Fibroblast of the conjunctiva (primary cell): ENCODE measurements at regions not wholly inside any gene's neighbourhood (a gene's known extent, or its start where the extent isn't known, plus 50 kb on each side); places are given as distances from the start of the nearest gene placed in this dataset.

Experiments
- DNase-seq: peaks from one replicate; pipeline ENCODE4 v3.0.0-alpha.2; 2010; ENCODE audit warnings: low read depth

GRCh38 chr6:113607821-113608545, 249.2 kb upstream of the MARCKS start:
- DNase-seq: no peak

GRCh38 chr6:113610377-113610988, 246.7 kb upstream of the MARCKS start:
- DNase-seq: no peak

GRCh38 chr6:113616701-113617274, 240.4 kb upstream of the MARCKS start:
- no peak for DNase-seq

- DNase-seq: no peak
These were observed 238.1 kb upstream of the MARCKS start for GRCh38 chr6:113619077-113619476.

- DNase-seq: no peak
These were observed 236.8 kb upstream of the MARCKS start for GRCh38 chr6:113620386-113620785.

GRCh38 chr6:113622254-113622653, 234.9 kb upstream of the MARCKS start:
- DNase-seq: no peak

- DNase-seq: no peak
These were observed 234.0 kb upstream of the MARCKS start for GRCh38 chr6:113623129-113623528.

GRCh38 chr6:113625850-113626249, 231.3 kb upstream of the MARCKS start:
- no peak for DNase-seq

- no peak for DNase-seq
These were observed 230.7 kb upstream of the MARCKS start for GRCh38 chr6:113626475-113626874.

GRCh38 chr6:113627480-113627879, 229.7 kb upstream of the MARCKS start:
- DNase-seq: no peak

GRCh38 chr6:113629256-113629655, 227.9 kb upstream of the MARCKS start:
- no peak for DNase-seq

GRCh38 chr6:113629975-113630737, 227.0 kb upstream of the MARCKS start:
- DNase-seq: peak; percentile 60

GRCh38 chr6:113630738-113631535, 226.2 kb upstream of the MARCKS start:
- DNase-seq: no peak

GRCh38 chr6:113631666-113632065, 225.5 kb upstream of the MARCKS start:
- no peak for DNase-seq

GRCh38 chr6:113632220-113632864, 224.8 kb upstream of the MARCKS start:
- peak; percentile 61 for DNase-seq

GRCh38 chr6:113633638-113634037, 223.5 kb upstream of the MARCKS start:
- no peak for DNase-seq

- no peak for DNase-seq
These were observed 222.6 kb upstream of the MARCKS start for GRCh38 chr6:113634352-113635163.

GRCh38 chr6:113635222-113635986, 221.7 kb upstream of the MARCKS start:
- DNase-seq: no peak

- DNase-seq: no peak
These were observed 220.8 kb upstream of the MARCKS start for GRCh38 chr6:113636357-113636824.

- no peak for DNase-seq
These were observed 217.1 kb upstream of the MARCKS start for GRCh38 chr6:113640051-113640450.
